H9 (cell line): ENCODE measurements at regions not wholly inside any gene's neighbourhood (a gene's known extent, or its start where the extent isn't known, plus 50 kb on each side); places are given as distances from the start of the nearest gene placed in this dataset.

ENCODE experiments used
- DNase-seq: peaks from one replicate; pipeline ENCODE4 v3.0.0-alpha.2; 2017
- H2AFZ ChIP-seq: one replicate; pipeline ENCODE4 v1.6.1; 2013; ENCODE audit warnings: mild to moderate bottlenecking, low read length, control low read depth, moderate library complexity
- H2AK5ac ChIP-seq: 2 replicates; pipeline ENCODE4 v1.6.1; 2013; ENCODE audit warnings: low read length, control low read depth, mixed read lengths; ENCODE audit not compliant: insufficient read length
- H2BK120ac ChIP-seq: one replicate; pipeline ENCODE4 v1.6.1; 2013; ENCODE audit warnings: low read depth, mild to moderate bottlenecking, low read length, control low read depth, inconsistent platforms; ENCODE audit not compliant: poor library complexity, severe bottlenecking
- H2BK12ac ChIP-seq: 2 replicates; pipeline ENCODE4 v1.6.1; 2013; ENCODE audit warnings: low read length, control low read depth, mixed read lengths, low read depth; ENCODE audit not compliant: insufficient read length
- H2BK15ac ChIP-seq: 2 replicates; pipeline ENCODE4 v1.6.1; 2013; ENCODE audit warnings: low read depth, low read length, control low read depth
- H2BK20ac ChIP-seq: one replicate; pipeline ENCODE4 v1.6.1; 2013; ENCODE audit warnings: low read depth, mild to moderate bottlenecking, low read length, control low read depth, inconsistent platforms; ENCODE audit not compliant: poor library complexity, severe bottlenecking
- H2BK5ac ChIP-seq: 2 replicates; pipeline ENCODE4 v1.6.1; 2013; ENCODE audit warnings: low read length, control low read depth, mixed read lengths; ENCODE audit not compliant: insufficient read length
- H3K14ac ChIP-seq: 2 replicates; pipeline ENCODE4 v1.6.1; 2013; ENCODE audit warnings: low read length, control low read depth; ENCODE audit not compliant: insufficient read depth
- H3K18ac ChIP-seq: 2 replicates; pipeline ENCODE4 v1.6.1; 2013; ENCODE audit warnings: low read depth, mild to moderate bottlenecking, mixed read lengths, low read length, control low read depth; ENCODE audit not compliant: insufficient read length
- H3K23ac ChIP-seq: 2 replicates; pipeline ENCODE4 v1.6.1; 2013; ENCODE audit warnings: low read length, control low read depth, mixed read lengths, low read depth; ENCODE audit not compliant: insufficient read length
- H3K23me2 ChIP-seq: 2 replicates; pipeline ENCODE4 v1.6.1; 2013; ENCODE audit warnings: low read depth, mild to moderate bottlenecking, mixed read lengths, low read length, control low read depth; ENCODE audit not compliant: insufficient read length, poor library complexity, severe bottlenecking
- H3K27ac ChIP-seq: 2 replicates; pipeline ENCODE4 v1.5.1; 2013; ENCODE audit warnings: low read length, control low read depth, mixed read lengths, low read depth; ENCODE audit not compliant: insufficient read length
- H3K27me3 ChIP-seq: 2 replicates; pipeline ENCODE4 v1.6.1; 2013; ENCODE audit warnings: low read length, control low read depth, inconsistent platforms; ENCODE audit not compliant: insufficient read depth
- H3K4ac ChIP-seq: 2 replicates; pipeline ENCODE4 v1.6.1; 2013; ENCODE audit warnings: low read depth, mild to moderate bottlenecking, control low read depth, inconsistent platforms, low read length, moderate library complexity
- H3K4me1 ChIP-seq: 2 replicates; pipeline ENCODE4 v1.6.1; 2013; ENCODE audit warnings: low read length, control low read depth, inconsistent platforms; ENCODE audit not compliant: insufficient read depth
- H3K4me2 ChIP-seq: 2 replicates; pipeline ENCODE4 v1.6.1; 2013; ENCODE audit warnings: low read length, control low read depth, mixed read lengths; ENCODE audit not compliant: insufficient read length, insufficient read depth
- H3K56ac ChIP-seq: 2 replicates; pipeline ENCODE4 v1.6.1; 2013; ENCODE audit warnings: low read depth, mild to moderate bottlenecking, mixed read lengths, low read length, control low read depth; ENCODE audit not compliant: insufficient read length
- H3K79me1 ChIP-seq: 2 replicates; pipeline ENCODE4 v1.6.1; 2013; ENCODE audit warnings: low read depth, mild to moderate bottlenecking, moderate library complexity, low read length, control low read depth, inconsistent platforms; ENCODE audit not compliant: insufficient read depth, poor library complexity, severe bottlenecking
- H3K79me2 ChIP-seq: 2 replicates; pipeline ENCODE4 v1.6.1; 2013; ENCODE audit warnings: low read length, control low read depth, inconsistent platforms; ENCODE audit not compliant: insufficient read depth
- H3K9ac ChIP-seq: 2 replicates; pipeline ENCODE4 v1.6.1; 2013; ENCODE audit warnings: low read length, control low read depth, mixed read lengths; ENCODE audit not compliant: insufficient read length; ENCODE audit errors: extremely low read depth
- H3K9me3 ChIP-seq: one replicate; pipeline ENCODE4 v1.6.1; 2013; ENCODE audit warnings: low read depth, low read length, inconsistent platforms; ENCODE audit not compliant: control insufficient read depth
- H3T11ph ChIP-seq: one replicate; pipeline ENCODE4 v1.6.1; 2013; ENCODE audit warnings: mild to moderate bottlenecking, low read length, control low read depth, inconsistent platforms
- H4K20me1 ChIP-seq: one replicate; pipeline ENCODE4 v1.6.1; 2013; ENCODE audit not compliant: control insufficient read depth, insufficient read length, insufficient read depth
- H4K5ac ChIP-seq: 2 replicates; pipeline ENCODE4 v1.6.1; 2013; ENCODE audit warnings: low read depth, mild to moderate bottlenecking, mixed read lengths, low read length, control low read depth; ENCODE audit not compliant: insufficient read length
- H4K8ac ChIP-seq: replicated peaks from 2 replicates; pipeline ENCODE4 v1.6.1; 2013; ENCODE audit warnings: low read length, control low read depth, mixed read lengths, low read depth; ENCODE audit not compliant: insufficient read length
- H4K91ac ChIP-seq: 2 replicates; pipeline ENCODE4 v1.6.1; 2013; ENCODE audit warnings: low read depth, mild to moderate bottlenecking, moderate library complexity, mixed read lengths, low read length, control low read depth; ENCODE audit not compliant: insufficient read length
- H3K27ac Mint-ChIP-seq, 3 experiments: 2 replicates in 2 of 3; 3 replicates in 1 of 3; pipeline ENCODE4 v1.8.0; 2020 to 2021; ENCODE audit warnings: mixed read lengths in 3 of 3, mild to moderate bottlenecking in 1 of 3, moderate library complexity in 1 of 3
- H3K27me3 Mint-ChIP-seq: 2 replicates; pipeline ENCODE4 v1.8.0; 2021; ENCODE audit warnings: low read depth, mild to moderate bottlenecking, moderate library complexity, mixed read lengths
- H3K36me3 Mint-ChIP-seq, 3 experiments: 2 replicates in 2 of 3; 3 replicates in 1 of 3; pipeline ENCODE4 v1.8.0; 2020 to 2021; ENCODE audit warnings: low read depth in 3 of 3, mixed read lengths in 3 of 3; ENCODE audit not compliant: insufficient read depth in 1 of 3
- H3K4me1 Mint-ChIP-seq, 2 experiments: 2 replicates each; pipeline ENCODE4 v1.8.0; 2020; ENCODE audit warnings: mixed read lengths in 2 of 2
- H3K4me3 Mint-ChIP-seq, 2 experiments: 2 replicates in 1 of 2; 3 replicates in 1 of 2; pipeline ENCODE4 v1.8.0; 2020 to 2021; ENCODE audit warnings: mild to moderate bottlenecking in 2 of 2, mixed read lengths in 2 of 2, moderate library complexity in 1 of 2
- H3K9me3 Mint-ChIP-seq, 2 experiments: 2 replicates in 1 of 2; 3 replicates in 1 of 2; pipeline ENCODE4 v1.8.0; 2020; ENCODE audit warnings: mild to moderate bottlenecking in 2 of 2, mixed read lengths in 2 of 2, moderate library complexity in 1 of 2
- WGBS: extraction: QIAGEN DNeasy Blood & Tissue Kit; methylation state at CpG from one replicate; pipeline ENCODE4 v1.1.7; 2013; ENCODE audit warnings: missing lambda C conversion rate, low lambda C conversion rate, mixed read lengths; ENCODE audit not compliant: insufficient read length; ENCODE audit errors: extremely low coverage; 5-methylcytosine and 5-hydroxymethylcytosine counted together
- TF ChIP-seq, protein P1 (sequence below): fragments of 200-600 bp; sonication (generic); conservative IDR thresholded peaks from 3 replicates; pipeline ENCODE4 v1.8.0; 2021; ENCODE audit warnings: antibody characterized with exemption, mild to moderate bottlenecking

DNA sequence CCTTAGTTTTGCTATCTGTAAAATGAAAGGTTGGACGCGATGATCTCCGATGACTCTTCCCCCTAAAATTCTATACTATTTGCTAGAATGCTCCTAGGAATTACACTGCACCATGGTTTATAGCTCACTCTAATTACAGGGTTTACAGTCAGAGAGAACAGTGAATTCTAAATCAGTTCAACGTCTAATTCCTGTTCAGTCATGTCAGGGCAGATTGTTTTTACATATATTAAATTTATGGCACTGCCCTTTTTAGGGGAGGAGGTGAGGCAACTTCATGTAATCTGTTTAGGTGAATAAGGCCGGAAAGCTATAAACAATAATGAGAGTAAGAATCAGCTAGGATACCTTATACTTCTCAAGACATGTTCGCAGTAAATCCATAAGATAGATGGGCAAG, 293.9 kb downstream of the BAMBI start:
- Histone ChIP-seq H3K4me1 (peaks cover 4% of the 10 kb centered on the region; the same call in 1 of the 2 replicates), H3K9me3 (no peaks in the 10 kb centered on the region), H3K14ac (no peak overlapping the region), H3K4ac (no peak overlapping the region), H4K20me1 (no peaks in the 10 kb centered on the region), H2BK5ac (no peak overlapping the region), H2BK15ac (no peak overlapping the region), H3K23ac (no peak overlapping the region), H3K4me2 (no peak overlapping the region), H3K79me1 (no peaks in the 10 kb centered on the region), H3K56ac (no peak overlapping the region), H2BK12ac (no peak overlapping the region), H2BK20ac (no peak overlapping the region), H2BK120ac (no peak overlapping the region), H3K23me2 (no peaks in the 10 kb centered on the region), H4K8ac (no peak overlapping the region), H2AK5ac (no peak overlapping the region), H4K5ac (no peak overlapping the region), H3K27me3 (no peaks in the 10 kb centered on the region), H3K79me2 (no peaks in the 10 kb centered on the region), H2AFZ (no peak overlapping the region), H3K18ac (no peak overlapping the region), H3K9ac (no peak overlapping the region), H4K91ac (no peak overlapping the region), H3K27ac (no peak overlapping the region), H3T11ph (no peak overlapping the region)
- 0 out of 7 replicates have a peak, but pooled peaks cover 0 to 1% (median 0%) of the 10 kb centered on the region in 3 experiments for H3K36me3 Mint-ChIP-seq
- no peak overlapping the region for H3K4me3 Mint-ChIP-seq
- DNase-seq, result no peak
- H3K9me3 Mint-ChIP-seq, result peaks cover 4% of the 10 kb centered on the region in 2 experiments; a peak in 3 of 5 replicates
- WGBS, result no CpG with 5 or more reads among the region's 6 CpGs
- H3K4me1 Mint-ChIP-seq, result peaks cover 18 to 21% of the 10 kb centered on the region in 2 experiments
- no peak overlapping the region for H3K27ac Mint-ChIP-seq
- TF ChIP-seq, protein P1, sequence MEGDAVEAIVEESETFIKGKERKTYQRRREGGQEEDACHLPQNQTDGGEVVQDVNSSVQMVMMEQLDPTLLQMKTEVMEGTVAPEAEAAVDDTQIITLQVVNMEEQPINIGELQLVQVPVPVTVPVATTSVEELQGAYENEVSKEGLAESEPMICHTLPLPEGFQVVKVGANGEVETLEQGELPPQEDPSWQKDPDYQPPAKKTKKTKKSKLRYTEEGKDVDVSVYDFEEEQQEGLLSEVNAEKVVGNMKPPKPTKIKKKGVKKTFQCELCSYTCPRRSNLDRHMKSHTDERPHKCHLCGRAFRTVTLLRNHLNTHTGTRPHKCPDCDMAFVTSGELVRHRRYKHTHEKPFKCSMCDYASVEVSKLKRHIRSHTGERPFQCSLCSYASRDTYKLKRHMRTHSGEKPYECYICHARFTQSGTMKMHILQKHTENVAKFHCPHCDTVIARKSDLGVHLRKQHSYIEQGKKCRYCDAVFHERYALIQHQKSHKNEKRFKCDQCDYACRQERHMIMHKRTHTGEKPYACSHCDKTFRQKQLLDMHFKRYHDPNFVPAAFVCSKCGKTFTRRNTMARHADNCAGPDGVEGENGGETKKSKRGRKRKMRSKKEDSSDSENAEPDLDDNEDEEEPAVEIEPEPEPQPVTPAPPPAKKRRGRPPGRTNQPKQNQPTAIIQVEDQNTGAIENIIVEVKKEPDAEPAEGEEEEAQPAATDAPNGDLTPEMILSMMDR, result no peak
- peaks cover 2% of the 10 kb centered on the region; the same call in 1 of the 2 replicates for H3K27me3 Mint-ChIP-seq
